Caco-2 (cell line): ENCODE measurements at regions not wholly inside any gene's neighbourhood (a gene's known extent, or its start where the extent isn't known, plus 50 kb on each side); places are given as distances from the start of the nearest gene placed in this dataset.
"Not testable (repeated sequence)": the region's sequence is repeated elsewhere in the genome, so short reads cannot be mapped to it uniquely, and the experiment has no call there.

Experiments used
- BruUV-seq: library from RNA; stranded (reverse); fragments of 400-500 nt; replicated peaks from 2 replicates; lab custom pipeline; 2021; lab: Mats Ljungman, UMichigan
- CTCF ChIA-PET: fragments of 300-600 bp; sonication (Branson Sonifier 250); formaldehyde crosslinking; loops from one replicate; lab custom pipeline; 2022; ENCODE audit warnings: antibody characterized with exemption; lab: Charles Lee
- POLR2A ChIA-PET: fragments of 300-600 bp; sonication (Branson Sonifier 250); formaldehyde crosslinking; loops from one replicate; lab custom pipeline; 2022; ENCODE audit warnings: antibody characterized with exemption; lab: Charles Lee
- DNase-seq, 2 experiments: peaks; one replicate each; pipeline versions ENCODE4 v3.0.0 to v3.0.0-alpha.2; 2020 to 2022
- H3K27me3 ChIP-seq: replicated peaks from 2 replicates; pipeline ENCODE4 v1.6.0; 2011; ENCODE audit warnings: low read length; ENCODE audit not compliant: control insufficient read depth, insufficient read depth
- H3K36me3 ChIP-seq: 2 replicates; pipeline ENCODE4 v1.5.1; 2011; ENCODE audit warnings: low read length; ENCODE audit not compliant: control insufficient read depth, insufficient read depth
- H3K4me1 ChIP-seq: fragments of 250-450 bp; sonication (Bioruptor Pico); 2 replicates; pipeline ENCODE4 v1.5.1; 2020; ENCODE audit warnings: mild to moderate bottlenecking
- H3K4me3 ChIP-seq: 2 replicates; pipeline ENCODE4 v1.5.1; 2011; ENCODE audit warnings: low read depth, mild to moderate bottlenecking, control low read depth, low read length
- H3K9me3 ChIP-seq: fragments of 250-450 bp; sonication (Bioruptor Pico); 2 replicates; pipeline ENCODE4 v1.5.1; 2020; ENCODE audit warnings: mild to moderate bottlenecking, moderate library complexity
- H3K27ac Mint-ChIP-seq: one replicate; pipeline ENCODE4 v1.8.0; 2022; ENCODE audit warnings: mixed read lengths; ENCODE audit not compliant: unreplicated experiment
- H3K27me3 Mint-ChIP-seq: one replicate; pipeline ENCODE4 v1.8.0; 2022; ENCODE audit warnings: mixed read lengths; ENCODE audit not compliant: insufficient read depth, unreplicated experiment
- H3K36me3 Mint-ChIP-seq: one replicate; pipeline ENCODE4 v1.8.0; 2022; ENCODE audit warnings: mild to moderate bottlenecking, mixed read lengths; ENCODE audit not compliant: insufficient read depth, unreplicated experiment
- H3K4me1 Mint-ChIP-seq: one replicate; pipeline ENCODE4 v1.8.0; 2022; ENCODE audit warnings: low read depth, mixed read lengths; ENCODE audit not compliant: unreplicated experiment
- H3K4me3 Mint-ChIP-seq: one replicate; pipeline ENCODE4 v1.8.0; 2022; ENCODE audit warnings: mild to moderate bottlenecking, moderate library complexity, mixed read lengths; ENCODE audit not compliant: unreplicated experiment
- H3K9me3 Mint-ChIP-seq: one replicate; pipeline ENCODE4 v1.8.0; 2022; ENCODE audit warnings: mixed read lengths; ENCODE audit not compliant: unreplicated experiment
- CTCF ChIP-seq, 2 experiments: fragments of 200-600 bp in 1 of 2; IDR thresholded peaks; 1 replicate in 1 of 2; 2 replicates in 1 of 2; pipeline versions ENCODE4 v1.5.1 to v1.8.0; 2011 to 2022; ENCODE audit warnings: antibody characterized with exemption in 1 of 2, control low read depth in 1 of 2, inconsistent platforms in 1 of 2, low read depth in 1 of 2, low read length in 1 of 2, mild to moderate bottlenecking in 1 of 2, moderate library complexity in 1 of 2; ENCODE audit not compliant: insufficient read depth in 1 of 2, severe bottlenecking in 1 of 2, unreplicated experiment in 1 of 2
- intact Hi-C: fragments of 100-400 bp; cut with micrococcal nuclease; formaldehyde crosslinking; loops from one replicate; pipeline ENCODE4 v1.10.0; 2022; ENCODE audit not compliant: unreplicated experiment

- no peak for DNase-seq
- Mint-ChIP-seq H3K27ac (no peak overlapping the region), H3K4me1 (no peaks in the 10 kb centered on the region), H3K36me3 (no peaks in the 10 kb centered on the region), H3K27me3 (no peaks in the 10 kb centered on the region), H3K9me3 (no peaks in the 10 kb centered on the region), H3K4me3 (no peak overlapping the region)
- no TSS peak for BruUV-seq
- CTCF ChIA-PET = no interaction called here
- H3K27me3 ChIP-seq = no peaks in the 10 kb centered on the region
- H3K4me3 ChIP-seq = no peak overlapping the region
- H3K36me3 ChIP-seq = no peaks in the 10 kb centered on the region
- intact Hi-C loops = no loop called here
- POLR2A ChIA-PET = no interaction called here
- H3K4me1 ChIP-seq = no peaks in the 10 kb centered on the region; the same call in 1 of the 2 replicates
- 0 out of 2 replicates have a peak, but pooled peaks cover 2% of the 10 kb centered on the region for H3K9me3 ChIP-seq
- no peak for TF ChIP-seq CTCF (IDR thresholded peaks at IDR 0.05; ENCODE audit: insufficient read depth in 1 of 2, low read depth in 1 of 2, low read length in 1 of 2, severe bottlenecking in 1 of 2, unreplicated experiment in 1 of 2)
Observed at GRCh38 chr11:47928426-47928825, 51.9 kb upstream of the PTPRJ start.

DNA sequence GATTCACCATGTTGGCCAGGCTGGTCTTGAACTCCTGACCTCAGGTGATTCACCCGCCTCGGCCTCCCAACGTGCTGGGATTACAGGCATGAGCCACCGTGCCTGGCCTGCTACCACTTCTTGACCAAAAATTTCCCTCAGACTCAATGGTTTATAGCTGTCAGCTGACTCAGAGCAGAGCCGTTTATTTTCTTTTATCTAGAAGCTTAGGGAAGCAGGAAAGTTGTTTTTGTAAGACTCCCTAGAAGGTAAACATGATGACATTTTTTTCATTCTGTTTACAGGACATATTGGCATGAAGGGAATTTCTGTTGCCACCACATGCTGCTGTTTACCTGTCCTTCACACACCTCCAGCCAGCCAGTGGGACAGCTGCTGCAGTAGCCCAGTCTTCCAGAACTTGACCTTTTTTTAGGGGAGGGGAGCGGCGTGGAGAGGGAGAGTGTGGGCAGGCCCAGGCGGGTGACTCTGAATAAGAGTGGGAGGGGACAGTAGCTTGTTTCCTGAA lies 56.1 kb upstream of the PTPRJ start:
- ChIA-PET POLR2A (interaction anchor here (0.9 kb wide), 1 partner anchor 76 kb away, joined by 3 read pairs; the partner anchor contains the start of gene NUP160), CTCF (interaction anchor here (0.7 to 2.3 kb wide), 2 partner anchors 10 to 195 kb away, joined by 3 to 12 read pairs; no protein-coding TSS in a partner anchor)
- no peaks in the 10 kb centered on the region for H3K36me3 ChIP-seq

GRCh38 chr11:47923667-47924066 lies 56.7 kb upstream of the PTPRJ start:
- H3K4me3 ChIP-seq = no peak overlapping the region
- peaks cover 4% of the 10 kb centered on the region for H3K36me3 Mint-ChIP-seq
- H3K27me3 ChIP-seq = no peaks in the 10 kb centered on the region
- intact Hi-C loops = loop anchor here (2.0 kb wide), 1 partner anchor 63 kb away; no protein-coding TSS in a partner anchor
- CTCF ChIA-PET = interaction anchor here (0.7 to 2.3 kb wide), 2 partner anchors 11 to 196 kb away, joined by 3 to 12 read pairs; no protein-coding TSS in a partner anchor
- H3K27me3 Mint-ChIP-seq = no peaks in the 10 kb centered on the region
- H3K36me3 ChIP-seq = no peaks in the 10 kb centered on the region
- POLR2A ChIA-PET = interaction anchor here (0.7 to 0.9 kb wide), 2 partner anchors 76 to 331 kb away, joined by 3 to 8 read pairs; partner anchors contain the start of gene NUP160
- no peaks in the 10 kb centered on the region for H3K9me3 Mint-ChIP-seq
- H3K4me1 Mint-ChIP-seq = peaks cover 6% of the 10 kb centered on the region
- H3K4me1 ChIP-seq = no peaks in the 10 kb centered on the region; the same call in none of the 2 replicates
- peak overlapping the region; percentile 55 for H3K27ac Mint-ChIP-seq
- no TSS peak for BruUV-seq
- H3K4me3 Mint-ChIP-seq = no peak overlapping the region
- no peak for DNase-seq
- TF ChIP-seq CTCF (IDR thresholded peaks at IDR 0.05; ENCODE audit: insufficient read depth in 1 of 2, low read depth in 1 of 2, low read length in 1 of 2, severe bottlenecking in 1 of 2, unreplicated experiment in 1 of 2) = no peak
- H3K9me3 ChIP-seq = 0 out of 2 replicates have a peak, but pooled peaks cover 2% of the 10 kb centered on the region

More for the DNA sequence above, 56.1 kb upstream of the PTPRJ start:
- Histone ChIP-seq H3K4me3 (no peak overlapping the region), H3K27me3 (no peaks in the 10 kb centered on the region), H3K4me1 (no peaks in the 10 kb centered on the region; the same call in none of the 2 replicates), H3K9me3 (0 out of 2 replicates have a peak, but pooled peaks cover 2% of the 10 kb centered on the region)
- no peak for TF ChIP-seq CTCF (IDR thresholded peaks at IDR 0.05; ENCODE audit: insufficient read depth in 1 of 2, low read depth in 1 of 2, low read length in 1 of 2, severe bottlenecking in 1 of 2, unreplicated experiment in 1 of 2)
- no TSS peak for BruUV-seq
- intact Hi-C loops = loop anchor here (2.0 kb wide), 1 partner anchor 63 kb away; no protein-coding TSS in a partner anchor
- no peak overlapping the region for H3K4me3 Mint-ChIP-seq
- no peaks in the 10 kb centered on the region for H3K27me3 Mint-ChIP-seq
- no peaks in the 10 kb centered on the region for H3K9me3 Mint-ChIP-seq
- DNase-seq = peak; percentile 63
- peaks cover under 1% of the 10 kb centered on the region for H3K4me1 Mint-ChIP-seq
- no peaks in the 10 kb centered on the region for H3K36me3 Mint-ChIP-seq
- peak overlapping the region; percentile 55 for H3K27ac Mint-ChIP-seq

- H3K27me3 Mint-ChIP-seq, BruUV-seq, DNase-seq, POLR2A ChIA-PET, H3K9me3 Mint-ChIP-seq, H3K9me3 ChIP-seq, H3K27ac Mint-ChIP-seq, intact Hi-C loops, H3K4me3 Mint-ChIP-seq, H3K36me3 ChIP-seq, CTCF ChIA-PET, H3K36me3 Mint-ChIP-seq, H3K4me3 ChIP-seq, H3K27me3 ChIP-seq: not testable (repeated sequence)
- peaks cover 13% of the 10 kb centered on the region for H3K4me1 Mint-ChIP-seq
- H3K4me1 ChIP-seq = peaks cover 21% of the 10 kb centered on the region
Observed at GRCh38 chr11:47921080-47921555, 59.2 kb upstream of the PTPRJ start.
